H1 (cell line): ENCODE measurements at regions not wholly inside any gene's neighbourhood (a gene's known extent, or its start where the extent isn't known, plus 50 kb on each side); places are given as distances from the start of the nearest gene placed in this dataset.

ENCODE experiments used
- CTCF ChIA-PET: fragments of 300-600 bp; sonication (Branson Sonifier 250); formaldehyde crosslinking; loops from one replicate; lab custom pipeline; 2021; ENCODE audit not compliant: partially characterized antibody; lab: Charles Lee
- POLR2A ChIA-PET: fragments of 300-600 bp; sonication (Branson Sonifier 250); formaldehyde crosslinking; loops from one replicate; lab custom pipeline; 2021; ENCODE audit warnings: inconsistent platforms; ENCODE audit not compliant: partially characterized antibody; lab: Charles Lee
- DNase-seq, 2 experiments: peaks; one replicate each; pipeline versions ENCODE4 v3.0.0 to v3.0.0-alpha.2; 2010 to 2022; ENCODE audit warnings: low spot score in 2 of 2, low read depth in 1 of 2, mixed read lengths in 1 of 2
- FAIRE-seq: peaks from 2 replicates; lab custom pipeline; 2011; peaks lifted over from hg19 to GRCh38; lab: Jason Lieb, UNC
- H2AFZ ChIP-seq: 2 replicates; pipeline ENCODE4 v1.8.1; 2012; ENCODE audit warnings: low read length, inconsistent platforms
- H2AK5ac ChIP-seq: 2 replicates; pipeline ENCODE4 v1.6.1; 2013; ENCODE audit warnings: low read depth, low read length
- H2BK120ac ChIP-seq: replicated peaks from 2 replicates; pipeline ENCODE3; 2013; ENCODE audit warnings: low read depth, low read length, inconsistent platforms
- H2BK12ac ChIP-seq: 2 replicates; pipeline ENCODE4 v1.6.1; 2013; ENCODE audit warnings: low read depth, low read length
- H2BK15ac ChIP-seq: 2 replicates; pipeline ENCODE4 v1.6.1; 2013; ENCODE audit warnings: low read length
- H2BK20ac ChIP-seq: 2 replicates; pipeline ENCODE4 v1.6.1; 2013; ENCODE audit warnings: low read length
- H2BK5ac ChIP-seq: 2 replicates; pipeline ENCODE4 v1.6.1; 2013; ENCODE audit warnings: low read depth, low read length
- H3K14ac ChIP-seq: 2 replicates; pipeline ENCODE4 v1.6.1; 2013; ENCODE audit warnings: inconsistent platforms; ENCODE audit not compliant: insufficient read length
- H3K18ac ChIP-seq: 2 replicates; pipeline ENCODE4 v1.6.1; 2013; ENCODE audit warnings: low read length; ENCODE audit errors: extremely low read depth
- H3K23ac ChIP-seq: 2 replicates; pipeline ENCODE4 v1.6.1; 2013; ENCODE audit warnings: inconsistent platforms; ENCODE audit not compliant: insufficient read length
- H3K23me2 ChIP-seq: 2 replicates; pipeline ENCODE4 v1.6.1; 2013; ENCODE audit warnings: low read depth, low read length
- H3K27ac ChIP-seq: 2 replicates; pipeline ENCODE4 v1.6.1; 2011; ENCODE audit warnings: low read depth, low read length, inconsistent platforms
- H3K27me3 ChIP-seq, 4 experiments: replicated peaks in 1 of 4; 1 replicate in 1 of 4; 2 replicates in 3 of 4; pipeline versions ENCODE4 v1.6.1 to v1.8.1; 2011 to 2013; ENCODE audit warnings: low read length in 3 of 4, mild to moderate bottlenecking in 3 of 4, inconsistent platforms in 2 of 4, mixed read lengths in 2 of 4, moderate library complexity in 1 of 4; ENCODE audit not compliant: control insufficient read depth in 3 of 4, insufficient read depth in 3 of 4; ENCODE audit errors: extremely low read depth in 1 of 4
- H3K36me3 ChIP-seq, 4 experiments: 2 replicates each; pipeline versions ENCODE4 v1.6.1 to v1.8.1; 2011 to 2013; ENCODE audit warnings: mild to moderate bottlenecking in 4 of 4, low read length in 3 of 4, moderate library complexity in 2 of 4, control low read depth in 1 of 4, inconsistent platforms in 1 of 4; ENCODE audit not compliant: insufficient read depth in 4 of 4, control insufficient read depth in 2 of 4
- H3K4ac ChIP-seq: replicated peaks from 2 replicates; pipeline ENCODE3; 2013; ENCODE audit warnings: low read length, low read depth, mixed read lengths, inconsistent platforms; ENCODE audit not compliant: insufficient read length
- H3K4me1 ChIP-seq, 4 experiments: replicated peaks in 1 of 4; 1 replicate in 1 of 4; 2 replicates in 3 of 4; pipeline versions ENCODE4 v1.6.1 to v1.8.1; 2011 to 2013; ENCODE audit warnings: low read length in 3 of 4, inconsistent platforms in 2 of 4, mixed read lengths in 1 of 4; ENCODE audit not compliant: insufficient read depth in 4 of 4, control insufficient read depth in 3 of 4
- H3K4me2 ChIP-seq, 2 experiments: 2 replicates each; pipeline versions ENCODE4 v1.6.1 to v1.8.1; 2011 to 2013; ENCODE audit warnings: low read depth in 2 of 2, low read length in 2 of 2, control low read depth in 1 of 2, inconsistent platforms in 1 of 2, mild to moderate bottlenecking in 1 of 2; ENCODE audit not compliant: insufficient read depth in 1 of 2
- H3K4me3 ChIP-seq, 4 experiments: fragments of 200-600, 300-600 bp in 1 of 4; sonication (generic), shearing (Covaris generic), sonication (Bioruptor Twin) in 1 of 4; 2 replicates each; pipeline versions ENCODE4 v1.5.1 to v1.8.1; 2011 to 2016; ENCODE audit warnings: low read length in 4 of 4, low read depth in 3 of 4, control low read depth in 2 of 4, inconsistent platforms in 2 of 4, mild to moderate bottlenecking in 2 of 4, mixed read lengths in 1 of 4, moderate library complexity in 1 of 4; ENCODE audit not compliant: insufficient read depth in 2 of 4; ENCODE audit errors: extremely low read depth in 1 of 4
- H3K56ac ChIP-seq: replicated peaks from 2 replicates; pipeline ENCODE3; 2013; ENCODE audit warnings: low read depth, mild to moderate bottlenecking, mixed read lengths, low read length, inconsistent platforms; ENCODE audit not compliant: insufficient read length
- H3K79me1 ChIP-seq: 2 replicates; pipeline ENCODE4 v1.6.1; 2013; ENCODE audit warnings: low read depth, low read length, control low read depth
- H3K79me2 ChIP-seq, 2 experiments: 2 replicates each; pipeline versions ENCODE4 v1.6.1 to v1.8.1; 2012 to 2013; ENCODE audit warnings: low read length in 2 of 2, mild to moderate bottlenecking in 2 of 2, inconsistent platforms in 1 of 2; ENCODE audit not compliant: insufficient read depth in 2 of 2, control insufficient read depth in 1 of 2
- H3K9ac ChIP-seq, 4 experiments: replicated peaks in 1 of 4; 1 replicate in 1 of 4; 2 replicates in 3 of 4; pipeline versions ENCODE4 v1.6.1 to v1.8.1; 2011 to 2013; ENCODE audit warnings: low read depth in 3 of 4, low read length in 3 of 4, control low read depth in 2 of 4, mild to moderate bottlenecking in 2 of 4, moderate library complexity in 2 of 4, inconsistent platforms in 1 of 4; ENCODE audit errors: extremely low read depth in 1 of 4
- H3K9me3 ChIP-seq, 2 experiments: 2 replicates each; pipeline versions ENCODE4 v1.6.1 to v1.8.1; 2012 to 2013; ENCODE audit warnings: mild to moderate bottlenecking in 2 of 2, moderate library complexity in 2 of 2, control low read depth in 1 of 2, inconsistent platforms in 1 of 2, low read depth in 1 of 2, low read length in 1 of 2, mixed read lengths in 1 of 2; ENCODE audit not compliant: insufficient read depth in 2 of 2
- H4K20me1 ChIP-seq, 2 experiments: replicated peaks in 1 of 2; 2 replicates each; pipeline versions ENCODE3 to v1.8.1; 2011 to 2013; ENCODE audit warnings: inconsistent platforms in 2 of 2, low read length in 2 of 2, mild to moderate bottlenecking in 1 of 2; ENCODE audit not compliant: insufficient read depth in 2 of 2, control insufficient read depth in 1 of 2
- H4K5ac ChIP-seq: 2 replicates; pipeline ENCODE4 v1.6.1; 2013; ENCODE audit warnings: low read length, low read depth, mixed read lengths, inconsistent platforms; ENCODE audit not compliant: insufficient read length
- H4K8ac ChIP-seq: 2 replicates; pipeline ENCODE4 v1.8.0; 2013; ENCODE audit warnings: mild to moderate bottlenecking, moderate library complexity, low read length, inconsistent platforms; ENCODE audit not compliant: insufficient read depth; ENCODE audit errors: extremely low read depth
- H4K91ac ChIP-seq: replicated peaks from 2 replicates; pipeline ENCODE3; 2013; ENCODE audit warnings: low read length, mixed read lengths, inconsistent platforms; ENCODE audit not compliant: insufficient read length
- BRCA1 ChIP-seq: IDR thresholded peaks from 2 replicates; pipeline ENCODE4 v1.6.1; 2012; ENCODE audit warnings: low read depth, low read length, improper control_type of control experiment
- CEBPB ChIP-seq: IDR thresholded peaks from 2 replicates; pipeline ENCODE4 v1.6.1; 2012; ENCODE audit warnings: low read depth, low read length
- CHD2 ChIP-seq: IDR thresholded peaks from 2 replicates; pipeline ENCODE4 v1.6.1; 2012; ENCODE audit warnings: low read length, improper control_type of control experiment
- EGR1 ChIP-seq: IDR thresholded peaks from 2 replicates; pipeline ENCODE4 v1.6.1; 2011; ENCODE audit warnings: low read depth, low read length, borderline replicate concordance
- KDM1A ChIP-seq: fragments of 200-600, 300-600 bp; sonication (generic); IDR thresholded peaks from 2 replicates; pipeline ENCODE4 v1.7.1; 2016; ENCODE audit warnings: mild to moderate bottlenecking, low read length, borderline replicate concordance
- KDM5A ChIP-seq: fragments of 200-600 bp; IDR thresholded peaks from 2 replicates; pipeline ENCODE4 v1.7.1; 2012; ENCODE audit warnings: mild to moderate bottlenecking, low read length, inconsistent platforms, mixed read lengths
- NRF1 ChIP-seq: IDR thresholded peaks from 2 replicates; pipeline ENCODE4 v1.6.1; 2011; ENCODE audit warnings: mild to moderate bottlenecking, low read depth, low read length, improper control_type of control experiment
- POU5F1 ChIP-seq: IDR thresholded peaks from 2 replicates; pipeline ENCODE4 v1.6.1; 2011; ENCODE audit warnings: low read depth, mild to moderate bottlenecking, low read length, moderate library complexity
- RBBP5 ChIP-seq: IDR thresholded peaks from 2 replicates; pipeline ENCODE4 v1.7.1; 2012; ENCODE audit warnings: low read depth, mild to moderate bottlenecking, inconsistent platforms, low read length, moderate library complexity, borderline replicate concordance
- SAP30 ChIP-seq: fragments of 300-600 bp; sonication (generic); IDR thresholded peaks from 2 replicates; pipeline ENCODE4 v1.7.1; 2012; ENCODE audit warnings: low read length, moderate library complexity, mild to moderate bottlenecking, inconsistent platforms; ENCODE audit not compliant: insufficient read depth, insufficient replicate concordance
- SIN3A ChIP-seq, 2 experiments: IDR thresholded peaks in 1 of 2; conservative IDR thresholded peaks in 1 of 2; 2 replicates each; pipeline ENCODE4 v1.6.1; 2011 to 2012; ENCODE audit warnings: low read length in 2 of 2, improper control_type of control experiment in 1 of 2, low read depth in 1 of 2, mild to moderate bottlenecking in 1 of 2
- SRF ChIP-seq: IDR thresholded peaks from 2 replicates; pipeline ENCODE4 v1.6.1; 2011; ENCODE audit warnings: mild to moderate bottlenecking, low read depth, low read length, moderate library complexity
- TAF7 ChIP-seq: optimal IDR thresholded peaks from 2 replicates; pipeline ENCODE3; 2011; ENCODE audit warnings: low read depth, mild to moderate bottlenecking, inconsistent platforms, low read length, moderate library complexity, borderline replicate concordance
- WGBS, 2 experiments: shearing (Covaris generic) in 1 of 2; methylation state at CpG; one replicate each; pipeline versions ENCODE4 v1.1.6 to v1.1.7; 2013 to 2015; ENCODE audit warnings: low lambda C conversion rate in 2 of 2, mixed read lengths in 2 of 2, inconsistent platforms in 1 of 2, low coverage in 1 of 2, missing lambda C conversion rate in 1 of 2; ENCODE audit not compliant: insufficient replicate concordance in 2 of 2, insufficient coverage in 1 of 2, insufficient read length in 1 of 2; ENCODE audit errors: extremely low coverage in 1 of 2, missing lambda C conversion rate in 1 of 2; 5-methylcytosine and 5-hydroxymethylcytosine counted together

DNA sequence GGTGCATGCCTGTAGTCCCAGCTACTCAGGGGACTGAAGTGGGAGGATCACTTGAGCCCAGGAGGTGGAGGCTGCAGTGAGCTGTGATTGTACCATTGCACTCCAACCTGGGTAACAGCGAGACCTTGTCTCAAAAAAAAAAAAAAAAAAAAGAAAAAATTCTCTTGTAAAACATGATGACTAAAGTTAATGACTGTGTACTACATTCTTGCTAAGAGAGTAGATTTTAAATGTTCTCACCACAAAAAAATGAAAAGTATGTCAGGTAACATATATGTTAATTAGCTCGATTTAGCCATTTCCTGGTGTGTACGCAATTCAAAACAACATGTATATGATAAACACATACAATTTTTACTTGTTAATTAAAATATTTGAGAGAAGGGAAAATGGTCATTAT is 480.7 kb upstream of the RGS6 start:
- ChIA-PET CTCF (interaction anchor here (0.9 kb wide), 1 partner anchor 217 kb away, joined by 3 read pairs; no protein-coding TSS in a partner anchor), POLR2A (no interaction called here)
- DNase-seq (no peak), FAIRE-seq (no peak)
- Histone ChIP-seq H3K27me3 (no peaks in the 10 kb centered on the region), H2BK5ac (no peak overlapping the region), H4K91ac (no peak overlapping the region), H2BK15ac (no peak overlapping the region), H2BK12ac (no peak overlapping the region), H3K36me3 (no peaks in the 10 kb centered on the region; a peak in 1 of 8 replicates), H3K9me3 (peaks cover 0 to 9% of the 10 kb centered on the region in 2 experiments; a peak in 1 of 4 replicates), H3K18ac (no peak overlapping the region), H2AFZ (no peak overlapping the region), H2BK20ac (no peak overlapping the region), H3K23ac (no peak overlapping the region), H3K27ac (no peak overlapping the region), H3K56ac (no peak overlapping the region), H3K4me3 (no peak overlapping the region), H3K79me2 (peaks cover 0 to 56% of the 10 kb centered on the region in 2 experiments; a peak in 2 of 4 replicates), H3K4me2 (no peak overlapping the region), H3K14ac (no peak overlapping the region), H3K9ac (no peak overlapping the region), H4K20me1 (no peaks in the 10 kb centered on the region), H4K8ac (no peak overlapping the region), H3K4ac (no peak overlapping the region), H3K79me1 (no peaks in the 10 kb centered on the region; the same call in 1 of the 2 replicates), H3K23me2 (no peaks in the 10 kb centered on the region), H2BK120ac (no peak overlapping the region), H3K4me1 (no peaks in the 10 kb centered on the region), H4K5ac (no peak overlapping the region), H2AK5ac (no peak overlapping the region)
- WGBS, 2 experiments: 96% methylated on average over 2 of the region's 3 CpGs; no CpG with 5 or more reads in 1 of the 2 experiments
- TF ChIP-seq SAP30: no peak
- TF ChIP-seq RBBP5: no peak
- TF ChIP-seq EGR1: no peak
- no peak for TF ChIP-seq POU5F1
- TF ChIP-seq CEBPB: no peak
- no peak for TF ChIP-seq KDM5A
- TF ChIP-seq NRF1: no peak
- no peak for TF ChIP-seq BRCA1
- no peak for TF ChIP-seq SIN3A (conservative IDR thresholded peaks at IDR 0.05 in 1 of 2, IDR thresholded peaks at IDR 0.05 in 1 of 2; ENCODE audit: low read depth in 1 of 2, low read length in 2 of 2)
- no peak for TF ChIP-seq TAF7
- no peak for TF ChIP-seq SRF
- TF ChIP-seq CHD2: no peak
- TF ChIP-seq KDM1A: no peak
